Activated T-cell treated with anti-CD3 and anti-CD28 coated beads for 4 hours (primary cell): ENCODE measurements at regions not wholly inside any gene's neighbourhood (a gene's known extent, or its start where the extent isn't known, plus 50 kb on each side); places are given as distances from the start of the nearest gene placed in this dataset.
"Not testable (repeated sequence)": the region's sequence is repeated elsewhere in the genome, so short reads cannot be mapped to it uniquely, and the experiment has no call there.

ENCODE experiments used
- DNase-seq: peaks from one replicate; pipeline ENCODE4 v3.0.0-alpha.2; 2020

DNA sequence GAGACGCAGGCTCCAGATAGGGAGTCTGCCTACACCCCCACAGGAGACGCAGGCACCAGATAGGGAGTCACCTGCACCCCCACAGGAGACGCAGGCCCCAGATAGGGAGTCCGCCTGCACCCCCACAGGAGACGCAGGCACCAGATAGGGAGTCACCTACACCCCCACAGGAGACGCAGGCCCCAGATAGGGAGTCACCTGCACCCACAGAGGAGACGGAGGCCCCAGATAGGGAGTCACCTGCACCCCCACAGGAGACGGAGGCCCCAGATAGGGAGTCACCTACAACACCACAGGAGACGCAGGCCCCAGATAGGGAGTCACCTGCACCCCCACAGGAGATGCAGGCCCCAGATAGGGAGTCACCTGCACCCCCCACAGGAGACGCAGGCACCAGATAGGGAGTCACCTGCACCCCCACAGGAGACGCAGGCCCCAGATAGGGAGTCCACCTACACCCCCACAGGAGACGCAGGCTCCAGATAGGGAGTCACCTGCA is 77.2 kb upstream of the PPP2R2D start:
- not testable (repeated sequence) for DNase-seq

DNA sequence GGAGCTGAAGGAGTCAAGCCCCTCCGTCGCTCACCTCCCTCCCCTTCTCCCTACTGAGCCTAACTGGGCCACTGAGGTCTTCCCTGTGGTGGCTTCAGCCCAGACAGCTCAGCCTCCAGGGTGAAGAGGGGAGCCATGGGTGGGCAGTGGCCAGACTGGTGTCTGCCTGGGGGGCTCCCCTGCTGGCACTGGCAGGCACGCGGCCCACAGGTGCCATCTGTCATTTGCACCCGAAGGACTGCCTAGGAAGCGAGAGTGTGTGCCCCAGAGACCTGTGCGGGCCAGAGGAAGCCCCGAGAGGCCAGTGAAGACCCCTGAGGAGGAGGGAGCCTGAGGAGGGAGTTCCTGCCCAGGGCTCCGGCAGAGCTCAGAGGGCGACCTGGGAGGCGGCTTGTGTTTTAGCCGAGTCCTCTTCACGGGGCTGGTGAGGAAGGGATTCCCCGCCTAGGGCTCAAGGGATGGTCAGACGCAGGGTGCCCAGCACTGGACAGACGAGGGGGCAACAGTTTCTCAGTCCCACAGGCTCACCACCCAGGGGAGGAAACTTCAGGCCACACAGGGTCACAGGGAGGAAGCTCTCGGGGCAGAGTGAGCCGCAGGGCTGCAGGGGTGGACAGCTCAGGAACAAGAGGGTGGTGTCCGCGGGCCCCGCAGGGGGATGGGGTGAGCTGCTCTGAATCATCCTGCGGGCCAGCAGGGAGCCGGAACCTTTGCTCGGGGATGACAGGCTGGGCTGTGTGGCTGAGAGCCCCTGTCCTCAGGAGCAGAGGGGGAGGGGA is 76.2 kb upstream of the PPP2R2D start:
- no peak for DNase-seq

DNA sequence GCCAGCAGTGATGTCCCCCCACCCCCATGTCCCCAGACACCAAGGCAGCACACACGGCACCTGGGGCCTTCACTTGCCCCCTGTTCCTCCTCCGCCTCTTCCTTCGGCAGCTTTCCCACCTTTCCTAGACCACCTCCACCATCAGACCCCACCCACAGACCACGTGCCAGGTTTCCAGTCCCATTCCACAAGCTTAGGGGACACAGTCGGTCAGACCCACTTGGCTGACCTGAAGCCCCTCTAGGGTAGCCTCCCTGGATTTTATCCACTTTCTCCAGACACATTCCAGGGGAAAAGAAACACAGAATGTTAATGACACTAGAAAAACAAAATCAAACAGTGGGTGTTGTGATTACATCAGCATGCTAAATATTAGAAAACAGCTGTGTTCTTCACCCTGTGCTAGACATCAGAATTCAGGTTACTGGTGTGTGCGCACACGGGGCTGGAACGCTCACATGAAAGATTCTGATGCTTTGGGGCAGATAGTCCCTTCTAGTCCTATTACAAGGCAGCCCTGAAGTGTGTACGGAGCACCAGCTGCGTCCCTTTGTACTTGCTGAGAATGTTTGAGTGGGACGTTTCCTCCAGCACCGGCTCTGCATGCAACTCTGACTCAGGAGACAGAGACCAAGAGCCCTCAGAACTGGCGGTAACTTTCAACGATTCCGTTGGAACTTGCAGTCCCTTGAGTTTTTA is 75.5 kb upstream of the PPP2R2D start:
- DNase-seq: no peak

DNA sequence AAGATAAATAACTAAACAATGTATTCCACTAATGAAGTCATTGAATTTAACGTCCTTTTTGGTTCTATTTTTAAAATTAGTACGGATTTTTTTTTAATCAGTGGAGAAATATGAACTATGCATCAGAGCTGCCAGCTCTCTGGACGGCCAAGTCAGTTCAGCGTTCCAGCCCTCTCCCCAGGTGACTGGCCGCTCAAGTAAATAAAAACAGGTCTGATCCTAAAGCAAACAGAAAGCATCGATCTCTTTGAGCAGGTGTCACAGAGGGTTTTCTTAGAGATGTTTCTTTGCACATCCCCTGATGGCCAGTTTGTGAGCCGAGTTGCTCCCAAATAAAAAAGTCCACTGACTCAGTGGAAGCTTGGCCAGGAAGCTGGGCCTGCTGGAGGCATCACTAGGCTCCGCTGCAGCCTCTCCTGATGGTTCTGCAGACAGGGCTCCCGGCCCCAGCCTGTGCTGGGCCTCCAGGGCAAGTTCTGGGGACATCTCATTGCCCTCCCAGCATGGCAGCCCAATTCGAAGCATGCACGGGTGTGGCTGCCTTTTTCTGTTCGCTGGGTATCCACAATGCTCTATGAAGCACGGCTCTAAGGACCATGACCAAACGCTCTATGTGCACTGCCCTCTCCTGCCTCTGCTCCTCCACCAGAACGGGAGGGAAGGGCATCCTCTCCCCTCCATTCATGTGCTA is 74.7 kb upstream of the PPP2R2D start:
- no peak for DNase-seq

DNA sequence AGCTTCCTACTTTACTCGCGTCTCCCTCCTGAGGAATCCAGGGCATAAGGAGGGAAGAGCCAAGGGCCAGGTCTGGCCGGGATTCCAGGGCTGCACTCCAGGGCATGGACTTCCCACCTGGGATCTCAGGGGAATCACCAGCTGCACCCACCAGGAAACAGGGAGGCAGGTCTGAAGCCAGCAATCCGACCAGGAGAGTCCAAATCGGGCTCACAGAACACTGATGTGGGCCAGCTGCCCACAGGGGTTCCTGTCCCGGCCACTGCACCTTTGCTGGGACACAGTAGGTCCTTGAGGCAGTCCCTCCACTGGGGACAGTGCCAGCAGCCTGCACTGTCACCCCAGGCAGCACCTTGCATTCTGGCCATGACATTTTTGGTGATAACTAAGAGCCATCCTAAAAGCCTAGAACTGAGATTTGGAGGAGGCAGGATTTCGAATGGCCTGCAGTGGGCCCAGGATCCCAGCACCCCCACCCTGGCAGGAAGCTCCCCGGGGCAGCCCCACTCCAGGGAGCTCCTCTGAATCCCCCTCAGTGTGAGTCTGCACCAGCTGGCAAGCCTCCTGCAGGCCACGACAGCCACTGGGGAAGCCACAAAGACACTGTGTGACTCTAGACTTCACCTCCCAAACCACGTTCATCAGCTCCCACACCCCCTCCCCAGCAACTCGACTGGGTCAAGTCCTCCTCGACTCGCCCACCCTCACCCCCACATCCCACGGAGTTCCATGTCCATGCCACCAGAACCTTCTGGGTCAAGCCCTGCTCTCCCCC is 71.5 kb upstream of the PPP2R2D start:
- DNase-seq: no peak

DNA sequence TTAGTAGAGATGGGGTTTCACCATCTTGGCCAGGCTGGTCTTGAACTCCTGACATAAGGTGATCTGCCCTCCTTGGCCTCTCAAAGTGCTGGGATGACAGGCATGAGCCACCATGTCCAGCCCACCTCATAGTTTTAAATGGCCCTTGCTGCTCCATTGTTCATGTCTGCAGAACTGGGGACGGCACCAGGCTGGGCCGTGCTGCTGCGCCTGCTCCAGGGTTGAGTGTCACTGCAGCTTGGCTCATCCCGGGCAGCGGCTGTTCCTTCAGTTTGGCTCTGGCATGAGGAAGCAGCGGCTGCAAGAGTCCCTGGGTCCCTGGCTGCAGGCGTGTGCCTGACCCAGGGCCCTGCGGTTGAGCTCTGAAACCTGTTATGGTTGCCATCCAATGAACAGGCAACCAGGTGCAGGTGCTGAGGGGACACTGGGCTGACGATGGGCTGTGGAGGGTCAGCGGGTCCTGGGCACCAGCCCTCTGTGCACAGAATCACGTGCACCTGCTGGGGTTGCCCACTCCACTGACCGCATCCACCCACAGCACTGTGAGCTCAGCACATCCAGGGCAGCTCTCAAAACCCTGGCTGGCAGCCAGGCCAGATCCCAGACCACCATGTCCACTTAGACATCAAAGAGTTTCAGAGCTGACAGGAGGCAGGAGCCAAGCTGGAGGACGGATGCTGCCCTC is 70.2 kb upstream of the PPP2R2D start:
- no peak for DNase-seq

GRCh38 chr10:131831561-131831960 is 69.2 kb upstream of the PPP2R2D start:
- DNase-seq: no peak

DNA sequence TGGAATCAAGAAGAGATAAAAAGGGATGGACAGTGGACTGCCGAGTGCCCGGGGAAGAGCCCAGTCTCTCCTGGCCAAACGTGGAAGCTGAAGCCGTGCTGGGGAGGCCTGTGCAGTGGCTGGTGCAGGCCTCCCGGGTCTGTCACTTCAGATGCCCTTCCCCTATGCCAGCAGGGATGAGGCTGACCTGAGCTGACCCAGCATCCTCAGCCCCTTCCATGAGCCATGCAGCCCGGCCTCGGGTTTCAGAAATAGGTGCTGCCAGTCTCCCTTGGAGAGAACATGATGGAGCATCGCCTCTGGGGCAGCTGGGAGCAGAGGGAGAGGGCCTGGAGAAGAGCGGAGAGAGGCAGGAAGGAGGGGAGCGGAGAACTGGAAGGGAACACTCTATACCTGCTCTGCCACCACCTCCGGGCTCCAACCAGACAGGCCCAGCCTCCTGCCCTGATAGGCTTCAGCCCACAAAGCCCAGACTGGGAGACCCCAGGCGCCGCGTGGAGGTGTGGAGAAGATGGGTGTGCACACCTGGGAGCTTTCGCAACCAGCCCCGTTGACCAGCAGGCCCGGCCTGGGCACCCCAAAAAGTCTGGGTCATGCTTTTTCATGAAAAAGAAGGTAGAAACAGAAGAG is 68.6 kb upstream of the PPP2R2D start:
- DNase-seq: no peak

DNA sequence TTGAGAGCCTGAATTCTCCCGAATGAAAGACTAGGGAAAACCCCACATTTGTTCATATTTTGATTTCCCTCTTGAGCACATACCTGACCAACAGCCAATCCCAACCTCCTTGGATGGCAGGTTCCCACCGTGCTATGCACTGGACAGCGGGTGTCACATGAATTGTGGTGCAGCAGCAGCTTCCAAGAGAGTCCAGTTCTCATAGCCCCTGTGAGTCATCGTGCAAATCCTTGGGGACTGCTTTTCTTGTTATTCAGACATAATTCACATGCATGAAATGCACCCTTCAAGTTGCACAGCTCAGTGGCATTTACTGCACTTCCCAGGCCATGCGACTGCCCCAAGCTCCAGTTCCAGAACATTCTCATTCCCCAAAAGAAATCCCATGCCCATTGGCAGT is 67.8 kb upstream of the PPP2R2D start:
- no peak for DNase-seq

DNA sequence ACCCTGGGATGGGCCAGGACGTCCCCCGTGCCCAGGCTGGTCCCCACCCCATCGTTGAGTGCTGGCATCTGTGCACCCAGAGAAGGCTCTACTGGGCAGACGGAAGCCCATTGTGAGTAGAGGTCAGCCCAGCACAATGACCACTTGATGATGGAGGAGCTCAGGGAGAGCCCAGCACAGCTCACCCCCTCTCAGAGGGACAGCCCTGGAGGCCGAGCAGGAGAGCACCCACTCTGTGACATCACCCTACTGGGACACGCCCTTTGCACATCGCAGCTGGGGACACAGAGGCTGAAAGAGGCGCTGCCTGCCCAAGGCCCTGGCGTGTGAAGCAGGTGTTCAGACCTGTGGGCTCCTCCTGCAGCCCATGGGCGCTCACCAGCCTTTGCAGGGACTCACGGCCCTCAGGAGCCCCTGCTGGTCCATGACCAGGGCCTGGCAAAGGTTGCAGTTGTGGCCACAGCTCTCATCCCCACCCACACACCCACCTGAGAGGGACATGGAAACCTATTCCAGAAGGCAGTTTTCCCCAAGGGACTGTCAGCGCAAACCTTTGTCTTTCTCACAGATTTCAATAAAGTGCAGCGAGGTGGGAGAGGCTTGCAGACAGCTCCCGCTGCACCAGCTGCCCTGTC is 67.2 kb upstream of the PPP2R2D start:
- DNase-seq: no peak

DNA sequence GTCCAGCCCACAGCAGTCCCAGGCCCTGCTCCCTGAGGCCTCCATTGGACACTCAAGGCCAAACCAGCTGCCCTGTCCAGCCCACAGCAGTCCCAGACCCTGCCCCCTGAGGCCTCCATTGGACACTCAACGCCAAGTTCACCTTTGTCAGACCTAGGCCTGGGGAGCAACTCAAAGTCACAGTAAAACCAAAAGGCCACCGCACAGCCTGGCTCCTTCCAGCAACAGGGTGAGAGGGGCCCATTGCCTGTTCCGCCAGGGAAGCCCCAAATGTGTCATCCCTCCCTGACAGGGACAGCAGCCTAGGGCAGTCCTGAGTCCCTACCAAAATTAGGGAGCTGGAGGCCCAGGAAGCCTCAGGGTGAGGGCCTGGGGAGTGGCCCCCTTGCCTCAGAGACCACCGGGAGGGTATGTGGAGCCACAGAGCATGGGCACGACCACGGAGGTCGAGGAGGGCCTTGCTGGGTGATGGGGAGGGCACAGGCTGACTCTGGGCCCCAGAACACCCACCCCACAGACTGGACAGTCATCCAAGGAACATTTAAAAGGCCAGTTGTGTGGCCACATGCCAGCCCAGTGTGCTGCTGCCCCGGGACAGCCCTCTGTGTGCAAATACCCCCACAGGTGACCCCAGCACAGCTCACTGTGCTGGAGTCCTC is 66.5 kb upstream of the PPP2R2D start:
- no peak for DNase-seq

GRCh38 chr10:131838966-131839742 is 61.7 kb upstream of the PPP2R2D start:
- DNase-seq: no peak

DNA sequence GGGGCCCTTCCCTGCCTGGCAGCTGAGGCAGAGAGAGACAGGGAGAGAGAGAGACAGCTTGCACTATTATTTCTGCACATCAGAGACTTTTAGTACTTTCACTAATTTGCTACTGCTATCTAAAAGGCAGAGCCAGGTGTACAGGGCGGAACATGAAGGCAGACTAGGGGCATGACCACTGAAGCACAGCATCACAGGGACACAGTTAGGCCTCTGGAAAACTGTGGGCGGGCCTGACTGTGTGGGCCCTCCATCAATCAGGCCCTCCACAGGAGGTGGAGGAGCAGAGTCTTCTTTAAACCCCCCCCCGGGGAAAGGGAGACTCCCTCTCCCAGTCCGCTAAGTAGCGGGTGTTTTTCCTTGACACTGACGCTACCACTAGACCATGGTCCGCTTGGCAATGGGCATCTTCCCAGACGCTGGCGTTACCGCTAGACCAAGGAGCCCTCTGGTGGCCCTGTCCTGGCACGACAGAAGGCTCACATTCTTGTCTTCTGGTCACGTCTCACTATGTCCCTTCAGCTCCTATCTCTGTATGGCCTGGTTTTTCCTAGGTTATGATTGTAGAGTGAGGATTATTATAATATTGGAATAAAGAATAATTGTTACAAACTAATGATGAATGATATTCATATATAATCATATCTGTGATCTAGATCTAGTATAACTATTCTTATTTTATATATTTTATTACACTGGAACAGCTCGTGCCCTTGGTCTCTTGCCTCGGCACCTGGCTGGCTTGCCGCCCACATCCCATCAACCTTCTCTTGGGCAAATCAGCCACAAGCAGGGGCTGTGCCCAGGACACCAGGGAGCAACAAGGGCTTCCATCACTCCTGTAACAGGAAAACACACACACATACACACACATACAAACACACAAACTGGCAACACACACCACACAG is 60.7 kb upstream of the PPP2R2D start:
- DNase-seq: not testable (repeated sequence)

- DNase-seq: no peak
Observed at GRCh38 chr10:131840788-131841118, 60.1 kb upstream of the PPP2R2D start.

GRCh38 chr10:131841131-131841660 is 59.6 kb upstream of the PPP2R2D start:
- DNase-seq: no peak

GRCh38 chr10:131841661-131842139 is 59.1 kb upstream of the PPP2R2D start:
- no peak for DNase-seq

DNA sequence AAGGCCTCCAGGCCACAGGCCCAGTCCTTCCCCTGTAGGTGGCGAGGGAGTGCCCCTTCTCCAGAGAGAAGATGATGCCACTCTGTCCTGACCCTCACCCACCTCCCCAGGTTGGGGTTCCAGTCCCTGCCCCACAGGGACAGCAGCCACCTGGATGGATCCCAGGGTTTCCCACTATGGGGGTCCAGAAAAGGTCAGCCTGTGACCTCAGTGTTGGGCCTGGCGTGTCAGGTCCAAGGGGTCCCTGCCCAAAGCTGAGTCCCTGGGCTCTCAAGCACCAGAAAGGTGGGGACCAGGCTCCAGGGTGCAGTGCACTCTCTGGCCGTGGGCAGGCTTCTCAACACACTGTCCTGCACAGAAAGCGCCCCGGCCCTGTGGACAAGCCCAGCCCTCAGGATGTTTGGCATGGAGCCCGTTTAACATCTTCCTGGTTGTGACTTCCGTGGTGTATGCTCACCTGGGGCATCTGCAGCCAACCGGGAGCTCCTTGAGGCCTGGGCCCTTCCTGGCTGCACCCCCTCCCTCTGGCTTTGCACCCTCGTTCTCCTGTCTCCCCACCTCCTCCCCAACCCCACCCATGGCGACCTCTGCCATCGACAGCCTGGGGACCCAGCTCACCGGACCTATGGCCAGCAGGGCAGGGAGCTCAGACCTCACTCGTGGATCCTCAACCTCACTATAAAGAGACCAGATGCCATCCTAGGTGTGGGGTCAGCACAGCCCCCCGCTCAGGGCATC is 58.3 kb upstream of the PPP2R2D start:
- no peak for DNase-seq

GRCh38 chr10:131843089-131843595 is 57.7 kb upstream of the PPP2R2D start:
- DNase-seq: no peak
